Loucy (cell line): ENCODE measurements at regions not wholly inside any gene's neighbourhood (a gene's known extent, or its start where the extent isn't known, plus 50 kb on each side); places are given as distances from the start of the nearest gene placed in this dataset.

ENCODE experiments used
- H2AFZ ChIP-seq: fragments of 200-600 bp; sonication (generic); 2 replicates; pipeline ENCODE4 v1.6.0; 2016; ENCODE audit warnings: antibody characterized with exemption, mild to moderate bottlenecking, low read length, moderate library complexity
- H3F3A ChIP-seq: fragments of 200-600 bp; 2 replicates; pipeline ENCODE4 v1.6.0; 2016; ENCODE audit warnings: antibody characterized with exemption, low read depth, mild to moderate bottlenecking
- H3K27me3 ChIP-seq: fragments of 200-600 bp; sonication (generic); 2 replicates; pipeline ENCODE4 v1.6.1; 2014; ENCODE audit warnings: low read length, mild to moderate bottlenecking; ENCODE audit not compliant: insufficient read depth, poor library complexity, severe bottlenecking
- H3K36me3 ChIP-seq: fragments of 200-600 bp; sonication (generic); 2 replicates; pipeline ENCODE4 v1.6.1; 2016; ENCODE audit warnings: low read length; ENCODE audit not compliant: insufficient read depth
- H3K4me1 ChIP-seq: fragments of 200-600 bp; sonication (generic); 2 replicates; pipeline ENCODE4 v1.5.1; 2014; ENCODE audit warnings: low read length, mild to moderate bottlenecking; ENCODE audit not compliant: insufficient read depth, poor library complexity, severe bottlenecking
- H3K4me2 ChIP-seq: fragments of 200-600 bp; sonication (generic); 2 replicates; pipeline ENCODE4 v1.6.0; 2014; ENCODE audit warnings: antibody characterized with exemption, low read length, low read depth, mild to moderate bottlenecking; ENCODE audit not compliant: poor library complexity, severe bottlenecking
- H3K4me3 ChIP-seq: fragments of 200-600 bp; sonication (generic); 2 replicates; pipeline ENCODE4 v1.5.1; 2014; ENCODE audit warnings: low read length, mild to moderate bottlenecking, mixed read lengths; ENCODE audit not compliant: poor library complexity, severe bottlenecking
- H3K79me2 ChIP-seq: fragments of 200-600 bp; sonication (generic); 2 replicates; pipeline ENCODE4 v1.6.1; 2014; ENCODE audit warnings: low read length; ENCODE audit not compliant: insufficient read depth
- H3K9ac ChIP-seq: fragments of 200-600 bp; sonication (generic); 2 replicates; pipeline ENCODE4 v1.6.0; 2014; ENCODE audit warnings: mild to moderate bottlenecking, low read depth, low read length, moderate library complexity; ENCODE audit not compliant: poor library complexity, severe bottlenecking
- H3K9me2 ChIP-seq: fragments of 200-600 bp; sonication (generic); replicated peaks from 2 replicates; pipeline ENCODE4 v1.6.1; 2016; ENCODE audit warnings: low read depth, low read length, mixed read lengths
- H3K9me3 ChIP-seq: fragments of 200-600 bp; sonication (generic); 2 replicates; pipeline ENCODE4 v1.6.1; 2014; ENCODE audit warnings: mild to moderate bottlenecking, antibody characterized with exemption, low read length, low read depth; ENCODE audit not compliant: insufficient read depth
- H4K20me1 ChIP-seq: fragments of 200-600 bp; sonication (generic); 2 replicates; pipeline ENCODE4 v1.6.0; 2014; ENCODE audit warnings: antibody characterized with exemption, low read length, mild to moderate bottlenecking; ENCODE audit not compliant: insufficient read depth, poor library complexity, severe bottlenecking
- CTCF ChIP-seq: fragments of 200-600 bp; sonication (generic); conservative IDR thresholded peaks from 2 replicates; pipeline ENCODE4 v1.5.1; 2014; ENCODE audit warnings: mild to moderate bottlenecking, antibody characterized with exemption, low read length
- EZH2phosphoT487 ChIP-seq: fragments of 200-600 bp; IDR thresholded peaks from 2 replicates; pipeline ENCODE4 v1.6.1; 2018; ENCODE audit warnings: antibody characterized with exemption, mild to moderate bottlenecking, moderate library complexity, borderline replicate concordance

- Histone ChIP-seq H3K9ac (no peak overlapping the region), H3K27me3 (no peaks in the 10 kb centered on the region), H3K36me3 (no peaks in the 10 kb centered on the region), H3F3A (no peaks in the 10 kb centered on the region), H4K20me1 (no peaks in the 10 kb centered on the region), H3K4me3 (no peak overlapping the region), H3K9me2 (no peaks in the 10 kb centered on the region), H3K4me1 (peaks cover 6% of the 10 kb centered on the region), H3K9me3 (no peaks in the 10 kb centered on the region; the same call in 1 of the 2 replicates), H2AFZ (no peak overlapping the region), H3K4me2 (no peak overlapping the region), H3K79me2 (no peaks in the 10 kb centered on the region)
- no peak for TF ChIP-seq CTCF
- no peak for TF ChIP-seq EZH2phosphoT487
Measured at GRCh38 chr15:49720261-49720660, 99.4 kb downstream of the DTWD1 start.

- no peaks in the 10 kb centered on the region for H3K9me2 ChIP-seq
- H2AFZ ChIP-seq, result no peak overlapping the region
- no peaks in the 10 kb centered on the region for H4K20me1 ChIP-seq
- H3K27me3 ChIP-seq, result no peaks in the 10 kb centered on the region
- H3K9ac ChIP-seq, result no peak overlapping the region
- H3K79me2 ChIP-seq, result no peaks in the 10 kb centered on the region
- H3K9me3 ChIP-seq, result peaks cover 1% of the 10 kb centered on the region; the same call in 1 of the 2 replicates
- no peaks in the 10 kb centered on the region for H3K36me3 ChIP-seq
- no peak overlapping the region for H3K4me2 ChIP-seq
- TF ChIP-seq EZH2phosphoT487 (no peak), CTCF (no peak)
- no peak overlapping the region for H3K4me3 ChIP-seq
- H3F3A ChIP-seq, result no peaks in the 10 kb centered on the region
- no peaks in the 10 kb centered on the region for H3K4me1 ChIP-seq
Measured at GRCh38 chr15:49721091-49721490, 100.2 kb downstream of the DTWD1 start.

GRCh38 chr15:49721621-49722020 is 100.8 kb downstream of the DTWD1 start:
- Histone ChIP-seq H3K27me3 (no peaks in the 10 kb centered on the region), H3K9me2 (no peaks in the 10 kb centered on the region), H2AFZ (no peak overlapping the region), H3K9me3 (peaks cover 4% of the 10 kb centered on the region; the same call in 1 of the 2 replicates), H3K79me2 (no peaks in the 10 kb centered on the region), H3K4me2 (no peak overlapping the region), H3K9ac (no peak overlapping the region), H3K4me1 (no peaks in the 10 kb centered on the region), H4K20me1 (no peaks in the 10 kb centered on the region), H3F3A (no peaks in the 10 kb centered on the region), H3K4me3 (no peak overlapping the region), H3K36me3 (no peaks in the 10 kb centered on the region)
- TF ChIP-seq CTCF (no peak), EZH2phosphoT487 (no peak)
